ENCODE measurements at regions not wholly inside any gene's neighbourhood (a gene's known extent, or its start where the extent isn't known, plus 50 kb on each side); places are given as distances from the start of the nearest gene placed in this dataset.

DNA sequence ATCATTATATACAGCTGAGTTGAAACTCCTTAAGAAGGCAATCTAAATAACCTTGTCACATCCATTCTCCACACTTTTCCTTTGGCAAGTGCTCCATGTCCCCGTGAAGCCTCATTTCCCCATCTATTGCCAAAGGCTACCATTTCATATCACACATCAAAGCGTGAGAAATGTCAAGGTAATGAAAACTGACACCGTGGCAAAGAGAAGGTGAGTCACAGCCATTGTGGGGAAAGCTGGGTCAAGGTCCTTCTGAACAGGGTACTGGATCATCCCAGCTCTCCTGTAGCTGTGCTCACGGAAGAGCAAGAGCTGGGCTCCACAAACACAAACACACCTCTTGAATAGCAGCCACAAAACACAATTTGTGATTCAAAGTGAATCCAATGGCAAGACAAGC, 58.2 kb upstream of the REG3G start:
- no peak for DNase-seq (ENCODE audit: low spot score)

DNA sequence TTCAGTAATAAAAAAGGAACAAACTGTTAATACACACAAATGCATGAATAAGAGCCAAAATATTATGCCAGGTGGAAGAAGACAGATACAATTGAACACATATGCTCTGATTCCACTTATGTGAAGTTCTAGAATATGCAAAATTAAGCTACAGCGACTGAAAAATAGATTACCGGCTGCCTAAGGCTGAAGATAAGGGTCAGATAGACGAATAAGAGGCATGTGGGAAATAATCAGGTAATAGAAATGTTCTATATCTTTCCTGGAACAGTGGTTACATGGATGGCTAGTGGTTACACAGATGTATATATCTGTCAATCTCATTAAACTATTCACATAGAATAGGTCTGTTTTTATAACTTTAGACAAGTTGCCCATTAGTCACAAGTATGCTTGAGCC, 51.9 kb upstream of the REG3G start:
- DNase-seq (ENCODE audit: low spot score): no peak
